ENCODE measurements at regions not wholly inside any gene's neighbourhood (a gene's known extent, or its start where the extent isn't known, plus 50 kb on each side); places are given as distances from the start of the nearest gene placed in this dataset.

DNA sequence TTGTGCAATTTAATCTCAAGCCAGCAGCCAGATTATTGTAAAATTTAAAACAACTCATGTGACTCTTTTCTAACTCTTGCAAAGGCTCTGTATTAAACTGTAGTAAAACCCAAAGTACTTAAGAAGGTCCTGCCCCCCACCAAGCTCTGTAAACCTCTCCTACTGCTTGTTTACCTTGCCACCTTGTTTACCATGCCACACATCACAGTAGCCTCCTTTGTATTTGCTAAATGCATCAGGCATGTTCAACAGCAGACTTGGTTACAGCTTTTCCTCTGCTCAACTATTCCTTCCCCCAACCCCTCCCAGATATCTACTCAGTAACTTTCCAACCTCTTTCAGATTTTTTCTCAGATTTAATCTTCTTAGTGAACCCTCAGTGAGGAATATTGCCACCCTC, 861.6 kb downstream of the METTL15 start:
- no peak overlapping the region for H3K4me3 ChIP-seq (replicated peaks; ENCODE audit: insufficient read depth, low read length)
- DNase-seq (ENCODE audit: low read depth in 1 of 2, low spot score in 1 of 2) = no peak
- TF ChIP-seq SPI1 (IDR thresholded peaks at IDR 0.05; ENCODE audit: borderline replicate concordance, low read depth) (no peak), GABPA (IDR thresholded peaks at IDR 0.05; ENCODE audit: low read depth) (no peak), POLR2AphosphoS5 (IDR thresholded peaks at IDR 0.05; ENCODE audit: low read depth) (no peak)
- TF ChIP-seq, protein P1, sequence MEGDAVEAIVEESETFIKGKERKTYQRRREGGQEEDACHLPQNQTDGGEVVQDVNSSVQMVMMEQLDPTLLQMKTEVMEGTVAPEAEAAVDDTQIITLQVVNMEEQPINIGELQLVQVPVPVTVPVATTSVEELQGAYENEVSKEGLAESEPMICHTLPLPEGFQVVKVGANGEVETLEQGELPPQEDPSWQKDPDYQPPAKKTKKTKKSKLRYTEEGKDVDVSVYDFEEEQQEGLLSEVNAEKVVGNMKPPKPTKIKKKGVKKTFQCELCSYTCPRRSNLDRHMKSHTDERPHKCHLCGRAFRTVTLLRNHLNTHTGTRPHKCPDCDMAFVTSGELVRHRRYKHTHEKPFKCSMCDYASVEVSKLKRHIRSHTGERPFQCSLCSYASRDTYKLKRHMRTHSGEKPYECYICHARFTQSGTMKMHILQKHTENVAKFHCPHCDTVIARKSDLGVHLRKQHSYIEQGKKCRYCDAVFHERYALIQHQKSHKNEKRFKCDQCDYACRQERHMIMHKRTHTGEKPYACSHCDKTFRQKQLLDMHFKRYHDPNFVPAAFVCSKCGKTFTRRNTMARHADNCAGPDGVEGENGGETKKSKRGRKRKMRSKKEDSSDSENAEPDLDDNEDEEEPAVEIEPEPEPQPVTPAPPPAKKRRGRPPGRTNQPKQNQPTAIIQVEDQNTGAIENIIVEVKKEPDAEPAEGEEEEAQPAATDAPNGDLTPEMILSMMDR (IDR thresholded peaks at IDR 0.05; ENCODE audit: insufficient read depth, low read length) = no peak
- TF ChIP-seq, protein P2, sequence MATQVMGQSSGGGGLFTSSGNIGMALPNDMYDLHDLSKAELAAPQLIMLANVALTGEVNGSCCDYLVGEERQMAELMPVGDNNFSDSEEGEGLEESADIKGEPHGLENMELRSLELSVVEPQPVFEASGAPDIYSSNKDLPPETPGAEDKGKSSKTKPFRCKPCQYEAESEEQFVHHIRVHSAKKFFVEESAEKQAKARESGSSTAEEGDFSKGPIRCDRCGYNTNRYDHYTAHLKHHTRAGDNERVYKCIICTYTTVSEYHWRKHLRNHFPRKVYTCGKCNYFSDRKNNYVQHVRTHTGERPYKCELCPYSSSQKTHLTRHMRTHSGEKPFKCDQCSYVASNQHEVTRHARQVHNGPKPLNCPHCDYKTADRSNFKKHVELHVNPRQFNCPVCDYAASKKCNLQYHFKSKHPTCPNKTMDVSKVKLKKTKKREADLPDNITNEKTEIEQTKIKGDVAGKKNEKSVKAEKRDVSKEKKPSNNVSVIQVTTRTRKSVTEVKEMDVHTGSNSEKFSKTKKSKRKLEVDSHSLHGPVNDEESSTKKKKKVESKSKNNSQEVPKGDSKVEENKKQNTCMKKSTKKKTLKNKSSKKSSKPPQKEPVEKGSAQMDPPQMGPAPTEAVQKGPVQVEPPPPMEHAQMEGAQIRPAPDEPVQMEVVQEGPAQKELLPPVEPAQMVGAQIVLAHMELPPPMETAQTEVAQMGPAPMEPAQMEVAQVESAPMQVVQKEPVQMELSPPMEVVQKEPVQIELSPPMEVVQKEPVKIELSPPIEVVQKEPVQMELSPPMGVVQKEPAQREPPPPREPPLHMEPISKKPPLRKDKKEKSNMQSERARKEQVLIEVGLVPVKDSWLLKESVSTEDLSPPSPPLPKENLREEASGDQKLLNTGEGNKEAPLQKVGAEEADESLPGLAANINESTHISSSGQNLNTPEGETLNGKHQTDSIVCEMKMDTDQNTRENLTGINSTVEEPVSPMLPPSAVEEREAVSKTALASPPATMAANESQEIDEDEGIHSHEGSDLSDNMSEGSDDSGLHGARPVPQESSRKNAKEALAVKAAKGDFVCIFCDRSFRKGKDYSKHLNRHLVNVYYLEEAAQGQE (IDR thresholded peaks at IDR 0.05; ENCODE audit: insufficient replicate concordance, low read depth) = no peak
- H3K27ac ChIP-seq (replicated peaks) = no peak overlapping the region
- no peaks in the 10 kb centered on the region for H3K27me3 ChIP-seq (ENCODE audit: insufficient read depth, poor library complexity, severe bottlenecking)

DNA sequence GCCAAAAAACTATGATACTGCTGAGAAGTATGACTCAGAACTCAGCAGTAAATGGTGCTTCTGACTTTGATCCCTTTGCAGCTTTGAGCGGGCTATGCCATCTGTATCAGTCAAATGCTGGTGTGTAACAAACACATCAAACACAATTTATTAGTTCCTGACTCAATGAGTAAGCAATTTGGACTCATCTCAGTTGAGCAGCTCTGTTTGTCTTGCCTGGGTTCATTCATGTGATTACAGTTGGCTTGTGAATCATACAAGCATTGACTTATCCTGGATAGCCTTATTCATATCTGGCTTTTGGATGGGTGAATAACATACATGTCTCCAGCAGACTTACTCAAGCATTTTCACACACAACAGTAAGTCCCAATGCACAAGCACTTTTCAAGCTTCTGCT, 858.8 kb downstream of the METTL15 start:
- TF ChIP-seq, protein P2 (IDR thresholded peaks at IDR 0.05; ENCODE audit: insufficient replicate concordance, low read depth) = no peak
- TF ChIP-seq POLR2AphosphoS5 (IDR thresholded peaks at IDR 0.05; ENCODE audit: low read depth) (no peak), GABPA (IDR thresholded peaks at IDR 0.05; ENCODE audit: low read depth) (no peak), SPI1 (IDR thresholded peaks at IDR 0.05; ENCODE audit: borderline replicate concordance, low read depth) (no peak)
- TF ChIP-seq, protein P1 (IDR thresholded peaks at IDR 0.05; ENCODE audit: insufficient read depth, low read length) = no peak
- Histone ChIP-seq H3K4me3 (replicated peaks; ENCODE audit: insufficient read depth, low read length) (no peak overlapping the region), H3K27ac (replicated peaks) (no peak overlapping the region), H3K27me3 (ENCODE audit: insufficient read depth, poor library complexity, severe bottlenecking) (no peaks in the 10 kb centered on the region)
- no peak for DNase-seq (ENCODE audit: low read depth in 1 of 2, low spot score in 1 of 2)

DNA sequence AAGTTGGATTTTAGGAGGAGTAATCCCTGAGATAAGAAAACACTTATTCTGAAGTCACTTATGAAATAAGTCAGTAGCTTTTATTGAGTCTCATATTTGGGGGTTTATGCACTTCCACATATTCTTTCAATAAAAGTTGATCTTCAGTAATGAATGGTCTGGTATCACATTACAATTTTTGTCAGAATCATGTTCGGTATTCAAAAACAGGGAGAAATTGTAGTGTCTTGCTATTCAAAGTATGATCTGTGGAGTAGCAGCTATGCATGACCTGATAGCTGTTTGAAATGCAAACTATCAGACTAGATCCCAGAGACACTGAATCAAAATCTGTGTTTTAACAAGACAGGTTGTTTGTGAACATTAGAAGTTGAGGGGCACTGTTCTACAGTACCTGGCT, 857.6 kb downstream of the METTL15 start:
- no peak for DNase-seq (ENCODE audit: low read depth in 1 of 2, low spot score in 1 of 2)
- no peaks in the 10 kb centered on the region for H3K27me3 ChIP-seq (ENCODE audit: insufficient read depth, poor library complexity, severe bottlenecking)
- TF ChIP-seq, protein P1 (IDR thresholded peaks at IDR 0.05; ENCODE audit: insufficient read depth, low read length) = no peak
- TF ChIP-seq, protein P2 (IDR thresholded peaks at IDR 0.05; ENCODE audit: insufficient replicate concordance, low read depth) = no peak
- TF ChIP-seq GABPA (IDR thresholded peaks at IDR 0.05; ENCODE audit: low read depth) = no peak
- TF ChIP-seq SPI1 (IDR thresholded peaks at IDR 0.05; ENCODE audit: borderline replicate concordance, low read depth) = no peak
- TF ChIP-seq POLR2AphosphoS5 (IDR thresholded peaks at IDR 0.05; ENCODE audit: low read depth) = no peak
- H3K27ac ChIP-seq (replicated peaks) = no peak overlapping the region
- no peak overlapping the region for H3K4me3 ChIP-seq (replicated peaks; ENCODE audit: insufficient read depth, low read length)

Data from HL-60 (cell line).